Fibroblast of pulmonary artery (primary cell): ENCODE measurements at regions not wholly inside any gene's neighbourhood (a gene's known extent, or its start where the extent isn't known, plus 50 kb on each side); places are given as distances from the start of the nearest gene placed in this dataset.

Experiments used
- DNase-seq: peaks from one replicate; pipeline ENCODE4 v3.0.0-alpha.2; 2010; ENCODE audit warnings: low read depth
- H3K4me3 ChIP-seq: replicated peaks from 2 replicates; pipeline ENCODE4 v1.5.1; 2011; ENCODE audit warnings: low read depth, mild to moderate bottlenecking, control low read depth, low read length, moderate library complexity
- CTCF ChIP-seq: IDR thresholded peaks from 2 replicates; pipeline ENCODE4 v1.5.1; 2011; ENCODE audit warnings: mild to moderate bottlenecking, control low read depth, low read length, inconsistent platforms; ENCODE audit errors: missing control alignments

GRCh38 chr18:46293742-46294181 lies 189.6 kb downstream of the HAUS1 start:
- TF ChIP-seq CTCF = no peak
- peak; percentile 9 for DNase-seq
- H3K4me3 ChIP-seq = no peak overlapping the region

- no peak for DNase-seq
- no peak overlapping the region for H3K4me3 ChIP-seq
- TF ChIP-seq CTCF = no peak
Measured at GRCh38 chr18:46294318-46294717, 190.1 kb downstream of the HAUS1 start.

- H3K4me3 ChIP-seq = no peak overlapping the region
- TF ChIP-seq CTCF = no peak
- no peak for DNase-seq
Measured at GRCh38 chr18:46294751-46295150, 190.6 kb downstream of the HAUS1 start.

GRCh38 chr18:46295416-46295815 lies 191.2 kb downstream of the HAUS1 start:
- H3K4me3 ChIP-seq = no peak overlapping the region
- no peak for DNase-seq
- no peak for TF ChIP-seq CTCF

- DNase-seq = no peak
- H3K4me3 ChIP-seq = no peak overlapping the region
- no peak for TF ChIP-seq CTCF
Measured at GRCh38 chr18:46296656-46297055, 192.5 kb downstream of the HAUS1 start.

GRCh38 chr18:46297124-46297523 lies 192.9 kb downstream of the HAUS1 start:
- no peak for TF ChIP-seq CTCF
- H3K4me3 ChIP-seq = no peak overlapping the region
- no peak for DNase-seq

GRCh38 chr18:46297621-46298020 lies 193.4 kb downstream of the HAUS1 start:
- DNase-seq = no peak
- no peak for TF ChIP-seq CTCF

More at GRCh38 chr18:46297621-46298020, 193.4 kb downstream of the HAUS1 start:
- H3K4me3 ChIP-seq = no peak overlapping the region
